Activated naive CD4-positive, alpha-beta T cell treated with anti-CD3 and anti-CD28 coated beads, Interleukin-2, amount 50 U/mL, for 72 hours (primary cell): ENCODE measurements at regions not wholly inside any gene's neighbourhood (a gene's known extent, or its start where the extent isn't known, plus 50 kb on each side); places are given as distances from the start of the nearest gene placed in this dataset.

Source experiments
- ATAC-seq, 2 donors: fragments of 150-1000 bp; cut with Tn5 transposase; 2 replicates each; pipeline ENCODE4 v1.10.0; 2021; ENCODE audit warnings: mild to moderate bottlenecking in 2 of 2, moderate library complexity in 2 of 2
- DNase-seq, 2 donors: peaks; one replicate each; pipeline ENCODE4 v3.0.0; 2021 to 2022; ENCODE audit warnings: low spot score in 2 of 2
- H3K27ac Mint-ChIP-seq, 2 donors: one replicate each; pipeline ENCODE4 v1.8.0; 2022; ENCODE audit warnings: mild to moderate bottlenecking in 2 of 2, mixed read lengths in 2 of 2
- H3K36me3 Mint-ChIP-seq, 2 donors: one replicate each; pipeline ENCODE4 v1.8.0; 2022; ENCODE audit warnings: mixed read lengths in 2 of 2
- H3K9me3 Mint-ChIP-seq, 2 donors: one replicate each; pipeline ENCODE4 v1.8.0; 2022; ENCODE audit warnings: mixed read lengths in 2 of 2

- ATAC-seq (no peak), DNase-seq (no peak)
- H3K9me3 Mint-ChIP-seq: peaks cover 5% of the 10 kb centered on the region in 2 donors
- H3K36me3 Mint-ChIP-seq: peaks cover 5 to 6% of the 10 kb centered on the region in 2 donors
- H3K27ac Mint-ChIP-seq: no peak overlapping the region
Observed at GRCh38 chr3:14322001-14322400, 80.4 kb upstream of the SLC6A6 start.

GRCh38 chr3:14322667-14323295 lies 79.6 kb upstream of the SLC6A6 start:
- Mint-ChIP-seq H3K36me3 (peaks cover 5 to 6% of the 10 kb centered on the region in 2 donors), H3K9me3 (peaks cover 5% of the 10 kb centered on the region in 2 donors), H3K27ac (peak overlapping the region in 1 of 2 donors; percentile 36)
- no peak for DNase-seq
- no peak for ATAC-seq

GRCh38 chr3:14323401-14324223 lies 78.8 kb upstream of the SLC6A6 start:
- no peak overlapping the region for H3K27ac Mint-ChIP-seq
- ATAC-seq: no peak
- peaks cover 5 to 9% of the 10 kb centered on the region in 2 donors for H3K9me3 Mint-ChIP-seq
- peaks cover 5 to 6% of the 10 kb centered on the region in 2 donors for H3K36me3 Mint-ChIP-seq
- no peak for DNase-seq

GRCh38 chr3:14324224-14324944 lies 78.0 kb upstream of the SLC6A6 start:
- ATAC-seq (no peak), DNase-seq (no peak)
- Mint-ChIP-seq H3K36me3 (peaks cover 5 to 6% of the 10 kb centered on the region in 2 donors), H3K27ac (peak overlapping the region in 1 of 2 donors; percentile 41), H3K9me3 (peaks cover 5 to 10% of the 10 kb centered on the region in 2 donors)

- no peak for ATAC-seq
- Mint-ChIP-seq H3K9me3 (peaks cover 0 to 5% of the 10 kb centered on the region in 2 donors), H3K36me3 (no peaks in the 10 kb centered on the region), H3K27ac (no peak overlapping the region)
- no peak for DNase-seq
Observed at GRCh38 chr3:14328422-14328821, 74.0 kb upstream of the SLC6A6 start.

- DNase-seq (no peak), ATAC-seq (no peak)
- Mint-ChIP-seq H3K27ac (no peak overlapping the region), H3K36me3 (no peaks in the 10 kb centered on the region), H3K9me3 (peaks cover 0 to 5% of the 10 kb centered on the region in 2 donors)
Observed at GRCh38 chr3:14329116-14329830, 73.1 kb upstream of the SLC6A6 start.

- H3K36me3 Mint-ChIP-seq: no peaks in the 10 kb centered on the region
- ATAC-seq (no peak), DNase-seq (no peak)
- peak overlapping the region in 1 of 2 donors; percentile 9 for H3K27ac Mint-ChIP-seq
- H3K9me3 Mint-ChIP-seq: peaks cover 0 to 5% of the 10 kb centered on the region in 2 donors
Observed at GRCh38 chr3:14329842-14330241, 72.6 kb upstream of the SLC6A6 start.

- peak overlapping the region in 1 of 2 donors; percentile 9 for H3K27ac Mint-ChIP-seq
- H3K9me3 Mint-ChIP-seq: peaks cover 0 to 5% of the 10 kb centered on the region in 2 donors
Observed at GRCh38 chr3:14330508-14330907, 71.9 kb upstream of the SLC6A6 start.

GRCh38 chr3:14331251-14331650 lies 71.2 kb upstream of the SLC6A6 start:
- ATAC-seq (no peak), DNase-seq (no peak)
- Mint-ChIP-seq H3K27ac (no peak overlapping the region), H3K36me3 (no peaks in the 10 kb centered on the region), H3K9me3 (peaks cover 0 to 5% of the 10 kb centered on the region in 2 donors)

More at GRCh38 chr3:14330508-14330907, 71.9 kb upstream of the SLC6A6 start:
- ATAC-seq (no peak), DNase-seq (no peak)
- no peaks in the 10 kb centered on the region for H3K36me3 Mint-ChIP-seq

GRCh38 chr3:14332392-14332791 lies 70.0 kb upstream of the SLC6A6 start:
- peaks cover 0 to 5% of the 10 kb centered on the region in 2 donors for H3K9me3 Mint-ChIP-seq
- no peaks in the 10 kb centered on the region for H3K36me3 Mint-ChIP-seq
- no peak for DNase-seq
- ATAC-seq: no peak
- H3K27ac Mint-ChIP-seq: no peak overlapping the region

GRCh38 chr3:14333215-14333614 lies 69.2 kb upstream of the SLC6A6 start:
- Mint-ChIP-seq H3K9me3 (peaks cover 0 to 4% of the 10 kb centered on the region in 2 donors), H3K27ac (no peak overlapping the region)

GRCh38 chr3:14333621-14334020 lies 68.8 kb upstream of the SLC6A6 start:
- ATAC-seq: no peak
- no peak overlapping the region for H3K27ac Mint-ChIP-seq
- DNase-seq: no peak
- H3K36me3 Mint-ChIP-seq: no peaks in the 10 kb centered on the region
- peaks cover 0 to under 1% of the 10 kb centered on the region in 2 donors for H3K9me3 Mint-ChIP-seq

More at GRCh38 chr3:14333215-14333614, 69.2 kb upstream of the SLC6A6 start:
- ATAC-seq (no peak), DNase-seq (no peak)
- H3K36me3 Mint-ChIP-seq: no peaks in the 10 kb centered on the region

- no peaks in the 10 kb centered on the region for H3K9me3 Mint-ChIP-seq
- H3K27ac Mint-ChIP-seq: no peak overlapping the region
- no peaks in the 10 kb centered on the region for H3K36me3 Mint-ChIP-seq
- no peak for DNase-seq
- ATAC-seq: no peak
Observed at GRCh38 chr3:14334136-14334535, 68.3 kb upstream of the SLC6A6 start.

- no peaks in the 10 kb centered on the region for H3K36me3 Mint-ChIP-seq
- ATAC-seq (no peak), DNase-seq (no peak)
- no peaks in the 10 kb centered on the region for H3K9me3 Mint-ChIP-seq
- H3K27ac Mint-ChIP-seq: no peak overlapping the region
Observed at GRCh38 chr3:14334936-14335335, 67.5 kb upstream of the SLC6A6 start.

- DNase-seq (no peak), ATAC-seq (no peak)
- no peaks in the 10 kb centered on the region for H3K36me3 Mint-ChIP-seq
- no peak overlapping the region for H3K27ac Mint-ChIP-seq
- H3K9me3 Mint-ChIP-seq: no peaks in the 10 kb centered on the region
Observed at GRCh38 chr3:14335774-14336748, 66.3 kb upstream of the SLC6A6 start.
